Astrocyte (in vitro differentiated cells and primary cell): ENCODE measurements at regions not wholly inside any gene's neighbourhood (a gene's known extent, or its start where the extent isn't known, plus 50 kb on each side); places are given as distances from the start of the nearest gene placed in this dataset.

ENCODE experiments used
- EZH2 ChIP-seq: IDR thresholded peaks from 2 replicates; pipeline ENCODE4 v1.6.1; 2012; ENCODE audit warnings: mild to moderate bottlenecking, low read length, inconsistent platforms; ENCODE audit not compliant: insufficient read depth
- TF ChIP-seq, protein P1 (sequence below): IDR thresholded peaks from 2 replicates; pipeline ENCODE4 v1.5.1; 2011; ENCODE audit warnings: low read depth, mild to moderate bottlenecking, inconsistent platforms, low read length, moderate library complexity; ENCODE audit not compliant: insufficient read depth

DNA sequence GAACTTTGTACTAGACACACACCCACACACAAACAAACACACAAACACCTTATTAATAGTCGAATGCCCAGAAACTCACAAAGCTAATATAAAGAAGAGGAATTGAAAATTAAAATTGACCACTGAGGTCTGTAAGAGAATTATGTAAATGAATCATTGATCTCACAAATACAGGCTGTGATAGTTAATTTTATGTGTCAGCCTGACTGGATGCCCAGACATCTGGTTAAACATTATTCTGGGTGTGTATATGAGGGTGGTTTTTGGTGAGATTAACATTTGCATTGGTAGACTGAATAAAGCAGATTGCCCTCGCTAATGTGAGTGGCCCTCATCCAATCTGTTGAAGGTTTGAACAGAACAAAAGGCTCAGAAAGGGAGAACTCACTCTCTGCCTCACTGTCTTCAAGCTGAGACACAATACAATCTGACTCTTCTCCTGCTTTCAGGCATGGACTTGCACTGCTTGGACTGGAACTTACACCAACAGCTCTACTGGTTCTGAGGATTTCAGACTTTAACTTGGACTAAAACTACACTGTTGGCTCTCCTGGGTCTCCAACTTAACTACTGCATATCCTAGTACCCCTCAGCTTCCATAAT is 199.4 kb upstream of the TTC14 start:
- TF ChIP-seq, protein P1, sequence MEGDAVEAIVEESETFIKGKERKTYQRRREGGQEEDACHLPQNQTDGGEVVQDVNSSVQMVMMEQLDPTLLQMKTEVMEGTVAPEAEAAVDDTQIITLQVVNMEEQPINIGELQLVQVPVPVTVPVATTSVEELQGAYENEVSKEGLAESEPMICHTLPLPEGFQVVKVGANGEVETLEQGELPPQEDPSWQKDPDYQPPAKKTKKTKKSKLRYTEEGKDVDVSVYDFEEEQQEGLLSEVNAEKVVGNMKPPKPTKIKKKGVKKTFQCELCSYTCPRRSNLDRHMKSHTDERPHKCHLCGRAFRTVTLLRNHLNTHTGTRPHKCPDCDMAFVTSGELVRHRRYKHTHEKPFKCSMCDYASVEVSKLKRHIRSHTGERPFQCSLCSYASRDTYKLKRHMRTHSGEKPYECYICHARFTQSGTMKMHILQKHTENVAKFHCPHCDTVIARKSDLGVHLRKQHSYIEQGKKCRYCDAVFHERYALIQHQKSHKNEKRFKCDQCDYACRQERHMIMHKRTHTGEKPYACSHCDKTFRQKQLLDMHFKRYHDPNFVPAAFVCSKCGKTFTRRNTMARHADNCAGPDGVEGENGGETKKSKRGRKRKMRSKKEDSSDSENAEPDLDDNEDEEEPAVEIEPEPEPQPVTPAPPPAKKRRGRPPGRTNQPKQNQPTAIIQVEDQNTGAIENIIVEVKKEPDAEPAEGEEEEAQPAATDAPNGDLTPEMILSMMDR = no peak
- no peak for TF ChIP-seq EZH2
